Kidney epithelial cell (primary cell): ENCODE measurements at regions not wholly inside any gene's neighbourhood (a gene's known extent, or its start where the extent isn't known, plus 50 kb on each side); places are given as distances from the start of the nearest gene placed in this dataset.
A peak's percentile ranks its signal among the peaks of the same experiment; 100 is the strongest.

Experiments used
- DNase-seq: peaks from one replicate; pipeline ENCODE4 v3.0.0-alpha.2; 2010; ENCODE audit warnings: low read depth
- H3K27me3 ChIP-seq: 2 replicates; pipeline ENCODE4 v1.6.0; 2011; ENCODE audit warnings: low read length; ENCODE audit not compliant: control insufficient read depth, insufficient read depth
- H3K36me3 ChIP-seq: 2 replicates; pipeline ENCODE4 v1.5.1; 2011; ENCODE audit warnings: low read length; ENCODE audit not compliant: control insufficient read depth, insufficient read depth
- H3K4me3 ChIP-seq: 2 replicates; pipeline ENCODE4 v1.5.1; 2011; ENCODE audit warnings: low read depth, mild to moderate bottlenecking, control low read depth, low read length
- CTCF ChIP-seq: IDR thresholded peaks from 2 replicates; pipeline ENCODE4 v1.5.1; 2011; ENCODE audit warnings: mild to moderate bottlenecking, moderate library complexity, low read length, control low read depth, inconsistent platforms; ENCODE audit not compliant: insufficient read depth, poor library complexity, severe bottlenecking

GRCh38 chr6:9428421-9429172, 986.3 kb downstream of the TFAP2A start:
- H3K27me3 ChIP-seq: no peaks in the 10 kb centered on the region
- H3K36me3 ChIP-seq: no peaks in the 10 kb centered on the region
- DNase-seq: no peak
- no peak for TF ChIP-seq CTCF
- no peak overlapping the region for H3K4me3 ChIP-seq

GRCh38 chr6:9422138-9422537, 986.8 kb upstream of the SLC35B3 start:
- TF ChIP-seq CTCF: no peak
- Histone ChIP-seq H3K4me3 (no peak overlapping the region), H3K36me3 (no peaks in the 10 kb centered on the region), H3K27me3 (no peaks in the 10 kb centered on the region)
- no peak for DNase-seq

- no peaks in the 10 kb centered on the region for H3K36me3 ChIP-seq
- no peak for DNase-seq
- H3K27me3 ChIP-seq: no peaks in the 10 kb centered on the region
- no peak overlapping the region for H3K4me3 ChIP-seq
- no peak for TF ChIP-seq CTCF
Observed at GRCh38 chr6:9420316-9421015, 985.1 kb upstream of the SLC35B3 start.

GRCh38 chr6:9417400-9417799, 982.1 kb upstream of the SLC35B3 start:
- DNase-seq: no peak
- no peak for TF ChIP-seq CTCF
- Histone ChIP-seq H3K27me3 (no peaks in the 10 kb centered on the region), H3K36me3 (no peaks in the 10 kb centered on the region), H3K4me3 (no peak overlapping the region)

DNA sequence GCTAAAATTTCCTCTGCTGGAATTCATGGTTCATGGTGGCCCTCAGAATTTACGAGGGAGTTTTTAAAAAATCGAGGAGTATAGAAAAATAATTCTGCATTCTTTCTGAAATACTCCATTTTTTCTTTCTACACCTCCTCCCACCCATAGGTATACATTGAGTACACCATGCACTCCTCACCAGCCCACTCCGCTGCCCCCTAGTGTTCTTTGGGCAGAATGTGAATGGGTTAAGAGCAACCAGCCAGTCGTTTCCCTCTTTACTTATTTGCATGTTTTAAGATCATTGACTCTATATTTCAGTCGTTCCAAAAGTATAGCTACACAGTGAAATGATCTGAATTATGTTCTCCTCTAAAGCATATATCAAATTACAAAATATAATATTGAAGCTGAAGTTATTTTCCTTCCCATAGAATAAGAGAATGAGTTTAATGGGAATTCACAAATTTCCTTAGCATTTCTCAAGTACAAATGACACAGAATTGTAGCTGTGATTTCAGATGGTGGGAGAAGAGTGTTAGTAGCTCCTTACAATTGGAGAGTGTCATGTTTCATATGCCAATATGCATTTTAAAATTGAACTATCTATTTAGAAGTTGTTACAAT, 977.7 kb upstream of the SLC35B3 start:
- Histone ChIP-seq H3K27me3 (no peaks in the 10 kb centered on the region), H3K36me3 (no peaks in the 10 kb centered on the region), H3K4me3 (no peak overlapping the region)
- DNase-seq: no peak
- TF ChIP-seq CTCF: peak; percentile 61
